Esophagus (tissue), 2 donors: ENCODE measurements at regions not wholly inside any gene's neighbourhood (a gene's known extent, or its start where the extent isn't known, plus 50 kb on each side); places are given as distances from the start of the nearest gene placed in this dataset.

Source experiments
- H3K27ac ChIP-seq, 2 donors: one replicate each; pipeline ENCODE4 v1.5.1; 2013; ENCODE audit warnings: low read depth in 2 of 2, mild to moderate bottlenecking in 2 of 2, inconsistent platforms in 1 of 2, low read length in 1 of 2, moderate library complexity in 1 of 2
- H3K27me3 ChIP-seq, 2 donors: one replicate each; pipeline ENCODE4 v1.6.1; 2013; ENCODE audit warnings: low read length in 2 of 2, control low read depth in 1 of 2, mild to moderate bottlenecking in 1 of 2; ENCODE audit not compliant: insufficient read depth in 2 of 2, control insufficient read depth in 1 of 2
- H3K36me3 ChIP-seq, 2 donors: one replicate each; pipeline ENCODE4 v1.6.1; 2013; ENCODE audit warnings: low read length in 1 of 2; ENCODE audit not compliant: control insufficient read depth in 2 of 2, insufficient read depth in 2 of 2
- H3K4me1 ChIP-seq, 2 donors: one replicate each; pipeline ENCODE4 v1.6.1; 2013; ENCODE audit warnings: low read length in 1 of 2; ENCODE audit not compliant: control insufficient read depth in 2 of 2, insufficient read depth in 2 of 2
- H3K4me3 ChIP-seq, 2 donors: one replicate each; pipeline ENCODE4 v1.5.1; 2013; ENCODE audit warnings: low read length in 2 of 2, mild to moderate bottlenecking in 2 of 2, low read depth in 1 of 2, moderate library complexity in 1 of 2
- H3K9me3 ChIP-seq, 2 donors: one replicate each; pipeline ENCODE4 v1.6.1; 2013; ENCODE audit warnings: mild to moderate bottlenecking in 2 of 2, low read depth in 1 of 2, low read length in 1 of 2, moderate library complexity in 1 of 2; ENCODE audit not compliant: control insufficient read depth in 2 of 2, insufficient read depth in 1 of 2
- WGBS, 2 donors: extraction: QIAGEN DNeasy Blood & Tissue Kit; methylation state at CpG; one replicate each; pipeline ENCODE4 v1.1.7; 2013; 5-methylcytosine and 5-hydroxymethylcytosine counted together
- donor health status: healthy with polysubstance abuse.
- donor health status: Bipolar disorder and iron deficiency.

DNA sequence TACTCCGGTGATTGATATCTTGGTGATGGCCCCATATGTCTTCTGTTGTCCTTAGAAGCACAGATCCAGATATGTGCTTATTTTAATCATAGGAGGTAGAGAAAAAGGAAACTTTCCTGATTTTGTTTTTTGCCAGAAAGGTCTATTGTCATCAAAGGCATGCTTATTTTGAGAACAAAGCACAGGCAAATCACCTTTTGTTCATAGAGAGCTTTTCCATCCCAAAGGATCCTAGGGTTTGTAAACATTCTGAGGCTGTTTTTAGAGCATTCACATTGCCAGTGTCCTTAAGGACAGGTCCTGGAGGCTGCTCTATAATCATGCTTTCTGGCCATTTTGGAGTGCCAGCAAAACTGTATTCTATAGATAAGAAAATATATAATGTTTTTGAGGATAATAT is 148.5 kb upstream of the SEL1L start:
- Histone ChIP-seq H3K4me3 (no peak overlapping the region), H3K27me3 (no peaks in the 10 kb centered on the region), H3K9me3 (peaks cover 0 to 2% of the 10 kb centered on the region in 2 donors), H3K4me1 (no peaks in the 10 kb centered on the region), H3K27ac (no peak overlapping the region), H3K36me3 (no peaks in the 10 kb centered on the region)
- WGBS, 2 donors, result 67 to 69% methylated on average over 1 of the region's 1 CpG

DNA sequence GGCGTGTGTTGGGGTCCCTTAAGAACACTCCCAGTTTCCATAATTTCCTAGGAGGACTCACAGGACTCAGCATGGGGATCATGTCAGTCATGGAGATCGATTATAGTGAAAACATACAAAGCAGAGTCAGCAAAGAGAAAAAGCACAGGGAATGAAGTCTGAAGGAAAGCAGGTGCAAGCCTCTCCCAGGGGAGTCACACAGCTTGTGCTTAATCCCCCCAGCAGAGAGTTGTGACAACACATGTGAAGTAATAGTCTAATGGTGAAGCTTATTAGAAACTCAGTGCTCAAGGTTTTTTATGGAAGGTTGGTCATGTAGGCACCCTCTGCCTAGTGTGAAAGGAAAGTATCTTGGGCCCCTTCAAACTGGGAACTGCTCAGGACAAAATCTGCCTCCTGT is 149.0 kb upstream of the SEL1L start:
- Histone ChIP-seq H3K27ac (no peak overlapping the region), H3K4me1 (no peaks in the 10 kb centered on the region), H3K36me3 (no peaks in the 10 kb centered on the region), H3K4me3 (no peak overlapping the region), H3K27me3 (no peaks in the 10 kb centered on the region), H3K9me3 (peaks cover 0 to 2% of the 10 kb centered on the region in 2 donors)
- WGBS, 2 donors, result 61 to 69% methylated on average over 2 of the region's 2 CpGs

DNA sequence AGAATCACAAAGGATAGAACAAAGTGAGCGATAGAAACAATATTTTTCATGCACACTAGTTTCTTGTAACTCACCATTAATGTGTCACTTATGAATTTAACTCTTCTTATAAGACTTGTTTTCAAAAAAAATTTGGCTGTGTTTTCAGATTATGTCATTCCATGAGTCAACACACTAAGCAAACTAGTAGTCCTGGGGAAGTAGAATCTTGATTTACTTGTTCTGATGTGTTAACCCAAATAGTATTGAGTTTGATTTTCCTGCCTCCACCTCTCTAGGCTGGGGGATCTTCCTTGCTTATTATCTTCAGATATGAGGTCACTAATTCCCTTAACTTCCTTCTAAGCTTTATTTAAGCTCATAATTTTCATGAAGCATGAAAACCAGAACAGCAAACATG is 151.0 kb upstream of the SEL1L start:
- H3K4me3 ChIP-seq, result no peak overlapping the region
- WGBS, 2 donors, result 66 to 76% methylated on average over 1 of the region's 1 CpG
- H3K27me3 ChIP-seq, result no peaks in the 10 kb centered on the region
- no peak overlapping the region for H3K27ac ChIP-seq
- no peaks in the 10 kb centered on the region for H3K36me3 ChIP-seq
- no peaks in the 10 kb centered on the region for H3K9me3 ChIP-seq
- H3K4me1 ChIP-seq, result no peaks in the 10 kb centered on the region

DNA sequence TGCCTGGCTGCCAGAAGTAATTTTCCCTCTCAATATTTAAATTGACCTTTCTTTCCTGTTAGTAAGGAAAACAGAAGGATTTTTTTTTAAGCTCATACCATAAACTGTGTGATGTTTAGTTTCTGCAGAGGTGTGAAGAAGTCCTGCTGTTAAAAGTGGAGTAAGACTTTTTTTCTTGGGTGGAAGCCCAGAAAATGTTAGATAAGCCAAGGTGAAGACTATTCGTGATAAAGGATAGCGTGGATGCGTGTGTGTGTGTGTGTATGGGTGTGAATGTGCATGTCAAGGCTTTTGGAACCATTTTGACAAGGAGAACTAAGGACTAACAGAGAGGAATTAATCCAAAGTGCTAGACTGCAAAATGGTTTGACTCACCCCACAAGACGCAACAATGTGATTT is 152.9 kb upstream of the SEL1L start:
- Histone ChIP-seq H3K27me3 (no peaks in the 10 kb centered on the region), H3K36me3 (no peaks in the 10 kb centered on the region), H3K9me3 (no peaks in the 10 kb centered on the region), H3K4me3 (no peak overlapping the region), H3K27ac (no peak overlapping the region), H3K4me1 (no peaks in the 10 kb centered on the region)
- WGBS, 2 donors, result 46 to 54% methylated on average over 4 of the region's 4 CpGs

DNA sequence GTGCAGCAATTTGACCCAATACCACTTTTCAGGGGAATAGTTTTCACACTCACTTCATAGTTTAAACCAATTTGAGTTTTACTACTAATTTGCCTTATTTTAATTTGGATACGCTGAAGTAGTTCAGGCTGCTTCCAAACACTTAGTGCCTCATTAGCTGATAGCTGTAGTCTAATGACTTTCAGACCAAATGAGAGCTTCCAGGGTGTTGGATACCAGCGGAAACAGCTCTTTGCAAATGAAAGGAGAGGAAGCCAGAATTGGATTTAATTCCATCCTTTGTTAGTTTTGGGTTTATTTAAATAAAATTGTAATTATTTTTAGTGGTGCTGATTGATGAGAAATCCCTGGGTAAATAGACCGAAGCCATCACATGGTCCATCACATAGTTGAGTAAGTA is 158.3 kb upstream of the SEL1L start:
- Histone ChIP-seq H3K4me3 (no peak overlapping the region), H3K4me1 (no peaks in the 10 kb centered on the region), H3K36me3 (no peaks in the 10 kb centered on the region), H3K9me3 (no peaks in the 10 kb centered on the region), H3K27ac (no peak overlapping the region), H3K27me3 (no peaks in the 10 kb centered on the region)
- 81 to 85% methylated on average over 3 of the region's 3 CpGs for WGBS, 2 donors

DNA sequence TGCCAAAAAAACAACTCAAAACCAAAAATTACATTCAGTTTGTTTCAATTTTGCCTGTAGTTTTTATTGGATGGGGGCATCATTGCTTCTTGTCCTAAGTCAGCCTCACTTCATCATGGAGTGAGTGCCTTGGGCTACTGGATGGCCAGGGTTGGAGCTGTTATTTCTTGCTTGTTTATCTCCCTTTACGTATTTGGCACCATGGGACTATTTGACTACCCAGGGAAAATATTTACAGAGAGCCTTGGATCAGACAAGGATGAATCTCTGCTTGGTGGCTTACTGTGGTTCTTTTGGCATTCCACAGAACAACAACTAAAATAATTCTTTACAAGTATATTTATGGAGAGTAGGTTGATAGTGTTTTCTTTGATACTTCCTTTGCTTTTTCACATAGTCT is 160.8 kb upstream of the SEL1L start:
- no peaks in the 10 kb centered on the region for H3K9me3 ChIP-seq
- H3K27ac ChIP-seq, result no peak overlapping the region
- WGBS, 2 donors, result 73 to 79% methylated on average over 1 of the region's 1 CpG
- no peaks in the 10 kb centered on the region for H3K36me3 ChIP-seq
- H3K27me3 ChIP-seq, result no peaks in the 10 kb centered on the region
- H3K4me3 ChIP-seq, result no peak overlapping the region
- H3K4me1 ChIP-seq, result no peaks in the 10 kb centered on the region

DNA sequence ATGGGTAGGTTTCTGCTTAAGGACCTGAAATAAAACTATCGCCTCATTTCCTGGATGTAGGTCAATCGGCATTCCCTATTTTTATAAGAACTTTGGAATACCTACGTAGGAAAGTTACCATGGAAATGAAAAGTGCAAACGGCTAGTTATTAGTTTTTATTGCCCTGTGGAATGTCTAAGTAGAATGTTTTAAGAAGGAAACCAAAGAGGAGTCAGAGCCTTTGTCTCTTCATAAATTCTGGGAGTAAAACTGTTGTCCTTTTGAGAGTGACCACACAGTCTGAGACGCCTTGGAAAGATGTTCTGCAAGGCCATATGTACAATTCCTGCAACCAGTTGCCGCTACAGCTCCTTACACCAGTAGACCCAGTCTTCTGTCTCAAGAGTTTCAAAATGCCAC is 176.0 kb upstream of the SEL1L start:
- Histone ChIP-seq H3K36me3 (no peaks in the 10 kb centered on the region), H3K4me3 (no peak overlapping the region)

DNA sequence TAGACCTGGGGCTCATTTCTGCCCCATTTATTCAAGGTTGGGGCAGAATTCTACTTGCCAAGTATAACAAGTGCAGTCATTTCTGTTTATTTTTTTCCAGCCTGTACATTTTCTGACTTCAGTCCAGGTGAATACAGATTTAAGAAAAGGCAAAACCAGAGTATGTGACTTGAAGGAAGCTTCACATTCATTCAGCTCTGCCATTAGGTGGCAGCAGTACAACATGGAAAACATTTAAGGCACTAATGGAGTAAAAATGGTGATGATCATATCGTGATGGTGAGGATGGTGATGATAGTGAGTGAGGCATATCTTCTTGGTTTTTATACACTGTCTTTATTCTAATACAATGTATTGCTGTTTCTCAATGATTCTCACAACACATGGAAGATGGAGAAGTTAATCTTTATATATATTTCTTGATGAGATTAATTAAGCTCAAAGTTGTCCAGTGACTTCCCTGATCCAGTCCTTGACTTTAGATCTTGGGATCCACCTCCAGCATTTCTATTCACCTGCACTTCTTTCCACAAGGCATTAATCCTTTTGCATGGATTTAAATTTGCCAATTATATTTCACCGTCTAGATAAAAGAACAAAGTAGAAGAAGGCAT is 176.7 kb upstream of the SEL1L start:
- no peaks in the 10 kb centered on the region for H3K27me3 ChIP-seq
- H3K4me1 ChIP-seq, result no peaks in the 10 kb centered on the region
- H3K36me3 ChIP-seq, result no peaks in the 10 kb centered on the region
- H3K4me3 ChIP-seq, result no peak overlapping the region
- WGBS, 2 donors, result 47% methylated on average over 2 of the region's 2 CpGs
- no peaks in the 10 kb centered on the region for H3K9me3 ChIP-seq
- H3K27ac ChIP-seq, result no peak overlapping the region

More for the DNA sequence above, 176.0 kb upstream of the SEL1L start:
- no peaks in the 10 kb centered on the region for H3K4me1 ChIP-seq
- no peak overlapping the region for H3K27ac ChIP-seq
- peaks cover 0 to 4% of the 10 kb centered on the region in 2 donors for H3K9me3 ChIP-seq
- H3K27me3 ChIP-seq, result no peaks in the 10 kb centered on the region
- WGBS, 2 donors, result 66 to 72% methylated on average over 6 of the region's 6 CpGs

DNA sequence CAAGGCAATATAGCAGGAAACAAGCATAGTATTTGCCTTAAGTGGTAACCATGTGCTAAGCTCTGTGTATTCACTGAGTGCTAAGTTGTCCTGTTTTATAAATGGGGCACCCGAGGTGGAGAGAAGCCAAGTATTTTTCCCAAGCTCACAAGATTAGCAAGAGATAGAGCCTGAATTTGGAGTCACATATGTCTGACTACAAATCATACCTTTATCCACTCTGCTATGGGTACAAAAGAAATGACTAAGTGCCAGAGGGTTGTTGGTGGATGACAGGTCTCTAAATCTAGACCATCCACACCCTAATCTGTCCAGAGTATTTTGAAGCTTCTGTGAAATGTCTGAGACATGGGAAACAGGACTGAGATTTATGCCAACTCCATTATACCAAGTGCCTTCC is 182.1 kb upstream of the SEL1L start:
- Histone ChIP-seq H3K36me3 (no peaks in the 10 kb centered on the region), H3K27ac (no peak overlapping the region), H3K4me3 (no peak overlapping the region), H3K27me3 (no peaks in the 10 kb centered on the region), H3K9me3 (no peaks in the 10 kb centered on the region), H3K4me1 (no peaks in the 10 kb centered on the region)
- 56 to 72% methylated on average over 1 of the region's 1 CpG for WGBS, 2 donors

DNA sequence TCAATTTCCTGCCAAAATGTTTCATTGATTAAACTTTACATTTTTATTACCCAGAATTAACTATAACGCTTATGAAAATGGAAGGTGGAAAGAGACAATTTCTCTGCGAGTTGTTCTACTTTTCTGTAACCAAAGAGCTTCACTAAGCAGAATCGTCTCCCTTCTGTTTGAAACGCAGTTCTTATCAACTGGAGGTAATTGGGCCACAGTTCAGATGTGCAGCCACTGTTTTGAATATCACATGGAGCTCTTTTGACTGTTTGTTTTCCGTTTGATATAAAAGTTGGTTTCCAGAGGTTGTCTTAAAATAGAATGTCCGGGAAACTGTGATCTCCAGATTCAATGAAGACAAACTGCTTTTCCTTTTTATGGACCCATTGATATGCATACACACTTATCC is 183.3 kb upstream of the SEL1L start:
- no peaks in the 10 kb centered on the region for H3K9me3 ChIP-seq
- H3K4me3 ChIP-seq, result no peak overlapping the region
- WGBS, 2 donors, result 57 to 74% methylated on average over 6 of the region's 6 CpGs
- no peaks in the 10 kb centered on the region for H3K36me3 ChIP-seq
- H3K4me1 ChIP-seq, result no peaks in the 10 kb centered on the region
- no peak overlapping the region for H3K27ac ChIP-seq
- no peaks in the 10 kb centered on the region for H3K27me3 ChIP-seq
